Esophagus muscularis mucosa (tissue), 3 donors: ENCODE measurements at regions not wholly inside any gene's neighbourhood (a gene's known extent, or its start where the extent isn't known, plus 50 kb on each side); places are given as distances from the start of the nearest gene placed in this dataset.

Experiments
- CTCF ChIP-seq, 3 experiments: fragments of 200-600 bp in 2 of 3; fragments of 450-650 bp in 1 of 3; sonication (generic) in 2 of 3; IDR thresholded peaks; one replicate each; pipeline ENCODE4 v1.5.1; 2017 to 2019; ENCODE audit warnings: antibody characterized with exemption in 3 of 3, mild to moderate bottlenecking in 2 of 3, moderate library complexity in 1 of 3
- POLR2A ChIP-seq: fragments of 450-650 bp; IDR thresholded peaks from one replicate; pipeline ENCODE4 v1.6.1; 2017; ENCODE audit warnings: antibody characterized with exemption, moderate library complexity, mild to moderate bottlenecking, low read depth
- POLR2AphosphoS5 ChIP-seq, 2 donors: sonication (generic); formaldehyde crosslinking; IDR thresholded peaks; one replicate each; pipeline ENCODE4 v1.6.1; 2017; ENCODE audit warnings: antibody characterized with exemption in 2 of 2

GRCh38 chr4:149223659-149224058 lies 592.0 kb downstream of the IQCM start:
- TF ChIP-seq CTCF (IDR thresholded peaks at IDR 0.05) (no peak), POLR2AphosphoS5 (IDR thresholded peaks at IDR 0.05) (no peak), POLR2A (no peak)
